Neuronal stem cell (in vitro differentiated cells): ENCODE measurements at regions not wholly inside any gene's neighbourhood (a gene's known extent, or its start where the extent isn't known, plus 50 kb on each side); places are given as distances from the start of the nearest gene placed in this dataset.
"Not testable (repeated sequence)": the region's sequence is repeated elsewhere in the genome, so short reads cannot be mapped to it uniquely, and the experiment has no call there.

Experiments used
- DNase-seq: peaks from one replicate; pipeline ENCODE4 v3.0.0-alpha.2; 2013; ENCODE audit warnings: low spot score
- H2AFZ ChIP-seq: one replicate; pipeline ENCODE4 v1.6.1; 2013; ENCODE audit warnings: mild to moderate bottlenecking, low read length, inconsistent platforms
- H2AK5ac ChIP-seq: 2 replicates; pipeline ENCODE4 v1.6.1; 2013; ENCODE audit warnings: low read depth, mild to moderate bottlenecking, inconsistent platforms, low read length, moderate library complexity, mixed read lengths
- H2BK120ac ChIP-seq: 2 replicates; pipeline ENCODE4 v1.6.1; 2013; ENCODE audit warnings: low read depth, mild to moderate bottlenecking, inconsistent platforms, low read length, moderate library complexity, mixed read lengths
- H2BK12ac ChIP-seq: one replicate; pipeline ENCODE4 v1.6.1; 2013; ENCODE audit warnings: low read length, inconsistent platforms
- H2BK15ac ChIP-seq: 2 replicates; pipeline ENCODE4 v1.6.1; 2013; ENCODE audit warnings: mild to moderate bottlenecking, low read length, inconsistent platforms, mixed read lengths
- H2BK5ac ChIP-seq: one replicate; pipeline ENCODE4 v1.6.1; 2013; ENCODE audit warnings: inconsistent platforms, mild to moderate bottlenecking, low read length, moderate library complexity
- H3K14ac ChIP-seq: one replicate; pipeline ENCODE4 v1.6.1; 2013; ENCODE audit warnings: low read length, inconsistent platforms
- H3K18ac ChIP-seq: 2 replicates; pipeline ENCODE4 v1.6.1; 2013; ENCODE audit warnings: low read length, inconsistent platforms
- H3K23ac ChIP-seq: 2 replicates; pipeline ENCODE4 v1.6.1; 2013; ENCODE audit warnings: low read depth, mild to moderate bottlenecking, mixed read lengths, low read length, inconsistent platforms; ENCODE audit not compliant: poor library complexity
- H3K27ac ChIP-seq: replicated peaks from 3 replicates; pipeline ENCODE4 v1.5.1; 2013; ENCODE audit warnings: low read length, inconsistent platforms
- H3K27me3 ChIP-seq, 3 experiments: 2 replicates each; pipeline ENCODE4 v1.6.1; 2013; ENCODE audit warnings: low read length in 3 of 3, mild to moderate bottlenecking in 2 of 3, inconsistent platforms in 1 of 3, low read depth in 1 of 3, mixed read lengths in 1 of 3, moderate library complexity in 1 of 3; ENCODE audit not compliant: control insufficient read depth in 3 of 3, insufficient read depth in 3 of 3
- H3K36me3 ChIP-seq, 2 donors: replicated peaks in 1 of 2; 2 replicates each; pipeline ENCODE4 v1.6.1; 2013; ENCODE audit warnings: low read length in 2 of 2; ENCODE audit not compliant: control insufficient read depth in 2 of 2, insufficient read depth in 2 of 2
- H3K4ac ChIP-seq: 2 replicates; pipeline ENCODE4 v1.6.1; 2013; ENCODE audit warnings: inconsistent platforms, mild to moderate bottlenecking, low read length, moderate library complexity
- H3K4me1 ChIP-seq, 2 donors: 1 replicate in 1 of 2; 2 replicates in 1 of 2; pipeline ENCODE4 v1.6.1; 2013; ENCODE audit warnings: low read length in 2 of 2, low read depth in 1 of 2; ENCODE audit not compliant: control insufficient read depth in 2 of 2, insufficient read depth in 1 of 2
- H3K4me2 ChIP-seq: one replicate; pipeline ENCODE4 v1.6.1; 2013; ENCODE audit warnings: mild to moderate bottlenecking, low read length, inconsistent platforms; ENCODE audit not compliant: insufficient read depth, poor library complexity, severe bottlenecking
- H3K4me3 ChIP-seq, 2 donors: 2 replicates each; pipeline ENCODE4 v1.5.1; 2013; ENCODE audit warnings: low read length in 2 of 2, mild to moderate bottlenecking in 2 of 2, inconsistent platforms in 1 of 2, moderate library complexity in 1 of 2
- H3K79me1 ChIP-seq: one replicate; pipeline ENCODE4 v1.6.1; 2013; ENCODE audit warnings: low read depth, mild to moderate bottlenecking, inconsistent platforms, low read length, moderate library complexity
- H3K9ac ChIP-seq: one replicate; pipeline ENCODE4 v1.6.1; 2013; ENCODE audit warnings: mild to moderate bottlenecking, low read depth, low read length, inconsistent platforms; ENCODE audit not compliant: poor library complexity
- H3K9me3 ChIP-seq, 2 donors: replicated peaks in 1 of 2; 2 replicates each; pipeline versions ENCODE3 to v1.6.1; 2013; ENCODE audit warnings: low read length in 2 of 2, mild to moderate bottlenecking in 2 of 2, inconsistent platforms in 1 of 2, low read depth in 1 of 2, mixed read lengths in 1 of 2, moderate library complexity in 1 of 2; ENCODE audit not compliant: control insufficient read depth in 2 of 2, insufficient read depth in 1 of 2
- H4K8ac ChIP-seq: one replicate; pipeline ENCODE4 v1.6.1; 2013; ENCODE audit warnings: low read depth, mild to moderate bottlenecking, inconsistent platforms, low read length, moderate library complexity
- H4K91ac ChIP-seq: one replicate; pipeline ENCODE4 v1.6.1; 2013; ENCODE audit warnings: low read length, low read depth, mild to moderate bottlenecking, inconsistent platforms; ENCODE audit not compliant: poor library complexity
- WGBS, 2 donors: extraction: QIAGEN DNeasy Blood & Tissue Kit; methylation state at CpG; one replicate each; pipeline ENCODE4 v1.1.7; 2013; ENCODE audit warnings: missing lambda C conversion rate in 2 of 2, mixed read lengths in 1 of 2; ENCODE audit not compliant: insufficient read length in 2 of 2, insufficient replicate concordance in 1 of 2; ENCODE audit errors: extremely low coverage in 2 of 2; 5-methylcytosine and 5-hydroxymethylcytosine counted together

DNA sequence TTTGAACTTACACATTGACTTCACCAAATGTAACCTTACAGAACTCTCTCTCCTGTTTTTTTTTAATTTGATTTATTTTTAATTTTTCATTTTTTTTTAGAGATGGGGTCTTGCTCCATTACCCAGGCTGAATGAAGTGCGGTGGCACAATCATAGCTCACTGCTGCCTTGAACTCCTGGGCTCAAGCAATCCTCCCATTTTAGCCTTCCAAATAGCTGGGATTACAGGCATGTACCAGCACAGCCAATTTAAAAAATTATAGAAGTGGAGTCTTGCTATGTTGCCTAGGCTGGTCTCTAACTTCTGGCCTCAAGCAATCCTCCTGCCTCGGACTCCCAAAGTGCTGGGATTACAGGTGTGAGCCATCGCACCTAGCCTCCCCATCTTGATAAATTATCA, 2889.7 kb upstream of the OR11H1 start:
- H3K4me2 ChIP-seq, H2AFZ ChIP-seq, H3K23ac ChIP-seq, H2AK5ac ChIP-seq, H3K9me3 ChIP-seq, H3K36me3 ChIP-seq, H2BK12ac ChIP-seq, H2BK120ac ChIP-seq, H3K14ac ChIP-seq, H3K4me1 ChIP-seq, H2BK5ac ChIP-seq, H3K9ac ChIP-seq, H3K4me3 ChIP-seq, H3K27ac ChIP-seq, H3K18ac ChIP-seq, H3K79me1 ChIP-seq, H3K4ac ChIP-seq, H4K91ac ChIP-seq, DNase-seq, H2BK15ac ChIP-seq, H3K27me3 ChIP-seq, H4K8ac ChIP-seq: not testable (repeated sequence)
- no CpG with 5 or more reads among the region's 3 CpGs for WGBS, 2 donors
